Heart left ventricle (tissue), 13 donors: ENCODE measurements at regions not wholly inside any gene's neighbourhood (a gene's known extent, or its start where the extent isn't known, plus 50 kb on each side); places are given as distances from the start of the nearest gene placed in this dataset.

Experiments used
- CTCF ChIP-seq, 12 donors: fragments of 200-600 bp; sonication (generic) in 4 of 12; IDR thresholded peaks; one replicate each; pipeline versions ENCODE4 v1.5.0 to v1.8.0; 2018 to 2022; ENCODE audit warnings: antibody characterized with exemption in 12 of 12, mild to moderate bottlenecking in 5 of 12
- POLR2A ChIP-seq, 2 donors: fragments of 450-650 bp; IDR thresholded peaks; one replicate each; pipeline ENCODE4 v1.6.1; 2017; ENCODE audit warnings: antibody characterized with exemption in 2 of 2, mild to moderate bottlenecking in 2 of 2, moderate library complexity in 2 of 2
- donor health status: ischemic (EF 13 %, LVEDD 7.1; RV severe dilation, severe dysfunction).
- donor health status: DM: no; HTN: yes; CAD: no.
- donor health status: DM: no; HTN: no; CAD: no.
- donor health status: ischemic (EF 25% LVEDD 6.9; RV normal size, moderate dysfunction).
- donor health status: ischemic (EF 25% LVEDD 5.7; RV mildly dilated, moderate dysfunction).
- donor health status: ischemic (EF 35%, LVEDD 5.7; RV mildly dilated, moderate dysfunction).
- donor health status: nonischemic (EF 11% LVEDD 7.7; RV severe dilation, severe dysfunction).
- donor health status: DM: yes; HTN: yes; CAD: no.
- donor health status: PGD.
- donor health status: ischemic (EF 29% LVEDD 5.4; RV normal size, mild dysfunction).
- donor health status: nonischemic (EF 23%, LVEDD 6.1; RV moderate dilation, normal function).

- no peak for TF ChIP-seq POLR2A (IDR thresholded peaks at IDR 0.05)
- TF ChIP-seq CTCF (IDR thresholded peaks at IDR 0.05) = no peak
Observed at GRCh38 chr4:135921081-135921480, 1611.2 kb downstream of the PCDH18 start.
